Transverse colon (tissue), 4 donors: ENCODE measurements at regions not wholly inside any gene's neighbourhood (a gene's known extent, or its start where the extent isn't known, plus 50 kb on each side); places are given as distances from the start of the nearest gene placed in this dataset.

Source experiments
- DNase-seq: peaks from one replicate; pipeline ENCODE4 v3.0.0-alpha.2; 2019
- H3K27ac ChIP-seq, 4 donors: fragments of 200-600 bp; sonication (generic); 2 replicates each; pipeline ENCODE4 v1.5.1; 2016 to 2018; ENCODE audit warnings: inconsistent platforms in 4 of 4
- H3K27me3 ChIP-seq: fragments of 200-600 bp; sonication (generic); 2 replicates; pipeline ENCODE4 v1.5.1; 2017; ENCODE audit warnings: inconsistent platforms
- H3K36me3 ChIP-seq, 4 donors: fragments of 200-600 bp; sonication (generic); 2 replicates each; pipeline ENCODE4 v1.5.1; 2017 to 2019; ENCODE audit warnings: inconsistent platforms in 4 of 4
- H3K4me1 ChIP-seq, 4 donors: fragments of 200-600 bp; sonication (generic); 2 replicates each; pipeline ENCODE4 v1.5.1; 2017 to 2020; ENCODE audit warnings: inconsistent platforms in 4 of 4
- H3K4me3 ChIP-seq, 4 donors: fragments of 200-600 bp; sonication (generic); 1 replicate in 1 of 4; 2 replicates in 3 of 4; pipeline versions ENCODE4 v1.5.1 to v1.6.1; 2017 to 2019; ENCODE audit warnings: inconsistent platforms in 4 of 4
- H3K9me3 ChIP-seq, 2 donors: fragments of 200-600 bp; sonication (generic); 2 replicates each; pipeline ENCODE4 v1.5.1; 2017 to 2019; ENCODE audit warnings: inconsistent platforms in 2 of 2
- EP300 ChIP-seq: sonication (generic); formaldehyde crosslinking; IDR thresholded peaks from one replicate; pipeline ENCODE4 v1.6.1; 2017; ENCODE audit warnings: antibody characterized with exemption, low read depth
- POLR2A ChIP-seq: fragments of 450-650 bp; IDR thresholded peaks from one replicate; pipeline ENCODE4 v1.6.1; 2016; ENCODE audit warnings: antibody characterized with exemption, mild to moderate bottlenecking, moderate library complexity
- POLR2AphosphoS5 ChIP-seq, 3 donors: sonication (generic); formaldehyde crosslinking; IDR thresholded peaks; one replicate each; pipeline ENCODE4 v1.6.1; 2016; ENCODE audit warnings: antibody characterized with exemption in 3 of 3
- whole genome bisulfite sequencing, 2 donors: methylation state at CpG; one replicate each; pipeline ENCODE4 v1.1.5; 2018; ENCODE audit warnings: low coverage in 1 of 2; 5-methylcytosine and 5-hydroxymethylcytosine counted together
- in situ Hi-C, 4 donors: fragments of 200-750 bp; cut with MboI; loops; one replicate each; pipeline versions ENCODE4 v1.15.0 to v1.15.1; 2017; ENCODE audit warnings: low sequenced_read_pairs in 3 of 4, low pct_ligation_motif_present in 1 of 4, low pct_unique_long_range_greater_than_20kb in 1 of 4
- intact Hi-C: fragments of 100-400 bp; cut with DNase I; formaldehyde crosslinking; loops from one replicate; pipeline ENCODE4 v1.15.1; 2023; ENCODE audit warnings: low total_unique reads
- TF ChIP-seq, protein P1 (sequence below), 5 experiments: fragments of 200-600 bp in 3 of 5; fragments of 450-650 bp in 2 of 5; sonication (generic) in 3 of 5; IDR thresholded peaks; 1 replicate in 2 of 5; 2 replicates in 3 of 5; pipeline ENCODE4 v1.5.1; 2016 to 2017; ENCODE audit warnings: antibody characterized with exemption in 5 of 5, inconsistent platforms in 3 of 5, mild to moderate bottlenecking in 2 of 5, moderate library complexity in 1 of 5

DNA sequence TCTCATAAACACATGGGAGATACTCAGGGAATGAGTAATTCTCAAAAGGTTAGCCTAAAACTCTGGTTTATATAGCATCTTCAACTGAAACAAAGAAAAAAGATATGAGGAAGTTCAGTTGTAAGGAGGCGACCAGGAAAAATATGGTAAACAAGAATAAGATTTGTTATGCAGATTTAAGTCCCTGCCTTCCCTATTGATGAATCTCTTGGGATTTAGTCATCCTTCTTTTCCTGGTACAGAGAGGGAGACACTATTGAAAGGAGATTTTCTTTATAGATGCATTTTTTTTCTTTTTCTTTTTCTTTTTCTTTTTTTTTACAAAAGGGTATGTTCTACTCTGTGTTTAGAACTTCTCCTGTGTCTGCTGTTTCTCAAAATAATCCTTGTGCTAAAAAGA lies 557.5 kb downstream of the DNAJB9 start:
- no peaks in the 10 kb centered on the region for H3K9me3 ChIP-seq
- no peak for DNase-seq
- no peak overlapping the region for H3K4me3 ChIP-seq
- in situ Hi-C loops (no loop called here), intact Hi-C loops (no loop called here)
- no peaks in the 10 kb centered on the region for H3K4me1 ChIP-seq
- no peak overlapping the region for H3K27ac ChIP-seq
- no peaks in the 10 kb centered on the region for H3K36me3 ChIP-seq
- H3K27me3 ChIP-seq, result no peaks in the 10 kb centered on the region
- 61 to 63% methylated on average over 1 of the region's 1 CpG for WGBS, 2 donors
- TF ChIP-seq POLR2A, result no peak
- TF ChIP-seq EP300, result no peak
- TF ChIP-seq, protein P1, sequence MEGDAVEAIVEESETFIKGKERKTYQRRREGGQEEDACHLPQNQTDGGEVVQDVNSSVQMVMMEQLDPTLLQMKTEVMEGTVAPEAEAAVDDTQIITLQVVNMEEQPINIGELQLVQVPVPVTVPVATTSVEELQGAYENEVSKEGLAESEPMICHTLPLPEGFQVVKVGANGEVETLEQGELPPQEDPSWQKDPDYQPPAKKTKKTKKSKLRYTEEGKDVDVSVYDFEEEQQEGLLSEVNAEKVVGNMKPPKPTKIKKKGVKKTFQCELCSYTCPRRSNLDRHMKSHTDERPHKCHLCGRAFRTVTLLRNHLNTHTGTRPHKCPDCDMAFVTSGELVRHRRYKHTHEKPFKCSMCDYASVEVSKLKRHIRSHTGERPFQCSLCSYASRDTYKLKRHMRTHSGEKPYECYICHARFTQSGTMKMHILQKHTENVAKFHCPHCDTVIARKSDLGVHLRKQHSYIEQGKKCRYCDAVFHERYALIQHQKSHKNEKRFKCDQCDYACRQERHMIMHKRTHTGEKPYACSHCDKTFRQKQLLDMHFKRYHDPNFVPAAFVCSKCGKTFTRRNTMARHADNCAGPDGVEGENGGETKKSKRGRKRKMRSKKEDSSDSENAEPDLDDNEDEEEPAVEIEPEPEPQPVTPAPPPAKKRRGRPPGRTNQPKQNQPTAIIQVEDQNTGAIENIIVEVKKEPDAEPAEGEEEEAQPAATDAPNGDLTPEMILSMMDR (IDR thresholded peaks at IDR 0.05), result no peak
- TF ChIP-seq POLR2AphosphoS5 (IDR thresholded peaks at IDR 0.05), result no peak

DNA sequence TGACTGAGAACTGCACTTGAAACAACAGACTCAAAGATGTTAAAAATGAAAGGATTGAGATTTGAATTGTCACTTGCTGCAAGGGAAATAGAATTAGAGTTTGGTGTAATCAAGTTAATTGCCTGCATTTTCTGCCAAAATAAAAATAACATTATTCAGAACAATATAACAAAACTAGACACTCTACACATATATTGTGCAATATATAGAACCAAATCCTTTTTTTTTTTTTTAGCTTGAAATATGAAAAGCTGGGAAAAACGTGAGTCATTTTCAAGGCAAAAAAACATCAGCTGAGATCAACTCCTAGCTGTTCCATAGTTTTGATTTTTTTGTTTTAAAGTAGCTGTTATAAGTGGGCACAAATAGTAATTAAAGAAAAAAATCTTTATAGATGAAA lies 561.5 kb downstream of the DNAJB9 start:
- Histone ChIP-seq H3K4me1 (no peaks in the 10 kb centered on the region), H3K36me3 (no peaks in the 10 kb centered on the region), H3K27ac (no peak overlapping the region), H3K9me3 (peaks cover 6 to 7% of the 10 kb centered on the region in 2 donors), H3K4me3 (no peak overlapping the region), H3K27me3 (no peaks in the 10 kb centered on the region)
- intact Hi-C loops, result no loop called here
- in situ Hi-C loops, result no loop called here
- 27 to 43% methylated on average over 1 of the region's 1 CpG for WGBS, 2 donors
- no peak for DNase-seq
- TF ChIP-seq POLR2AphosphoS5 (IDR thresholded peaks at IDR 0.05) (no peak), POLR2A (no peak)

DNA sequence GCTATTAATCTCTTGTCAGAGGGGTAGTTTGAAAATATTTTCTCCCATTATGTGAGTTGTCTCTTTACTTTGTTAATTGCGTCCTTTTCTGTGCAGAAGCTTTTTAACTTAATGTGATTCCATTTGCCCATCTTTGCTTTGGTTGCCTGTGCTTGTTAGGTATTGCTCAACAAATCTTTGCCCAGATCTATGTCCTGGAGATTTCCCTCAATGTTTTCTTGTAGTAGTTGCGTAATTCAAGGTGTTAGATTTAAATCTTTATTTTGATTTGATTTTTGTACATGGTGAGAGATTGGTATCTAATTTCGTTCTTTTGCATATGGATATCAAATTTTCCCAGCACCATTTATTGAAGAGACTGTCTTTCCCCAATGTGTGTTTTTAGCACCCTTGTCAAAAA lies 567.2 kb downstream of the DNAJB9 start:
- no peak overlapping the region for H3K4me3 ChIP-seq
- H3K9me3 ChIP-seq, result peaks cover 6 to 7% of the 10 kb centered on the region in 2 donors
- no peaks in the 10 kb centered on the region for H3K27me3 ChIP-seq
- 61 to 86% methylated on average over 2 to 3 of the region's 3 CpGs for WGBS, 2 donors
- H3K36me3 ChIP-seq, result no peaks in the 10 kb centered on the region
- in situ Hi-C loops (no loop called here), intact Hi-C loops (no loop called here)
- no peaks in the 10 kb centered on the region for H3K4me1 ChIP-seq
- DNase-seq, result no peak
- H3K27ac ChIP-seq, result no peak overlapping the region
- TF ChIP-seq, protein P1 (IDR thresholded peaks at IDR 0.05), result no peak
- TF ChIP-seq EP300, result no peak
- TF ChIP-seq POLR2A, result no peak
- TF ChIP-seq POLR2AphosphoS5 (IDR thresholded peaks at IDR 0.05), result no peak

DNA sequence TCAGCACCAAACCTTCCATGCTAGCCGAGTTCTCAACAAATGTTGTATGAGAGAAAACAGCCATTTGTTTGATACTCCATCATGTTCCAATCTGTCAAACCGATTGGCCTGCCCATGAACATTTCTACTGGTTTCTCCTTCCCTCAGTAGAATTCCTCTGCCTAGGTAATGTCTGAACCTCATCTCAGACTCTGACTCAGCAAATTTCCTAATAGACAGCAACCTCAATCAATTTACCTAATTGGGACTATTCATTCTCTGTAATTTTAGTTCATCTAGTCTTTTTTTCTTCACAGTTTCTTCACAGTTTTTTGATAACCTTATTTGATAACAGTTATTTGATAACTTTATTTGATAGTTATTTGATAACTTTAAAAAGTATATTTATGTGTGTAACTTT lies 585.1 kb downstream of the DNAJB9 start:
- H3K27me3 ChIP-seq, result no peaks in the 10 kb centered on the region
- intact Hi-C loops (no loop called here), in situ Hi-C loops (no loop called here)
- H3K9me3 ChIP-seq, result no peaks in the 10 kb centered on the region
- no peak overlapping the region for H3K27ac ChIP-seq
- H3K4me3 ChIP-seq, result no peak overlapping the region
- no peak for TF ChIP-seq POLR2A
- TF ChIP-seq, protein P1 (IDR thresholded peaks at IDR 0.05), result no peak
- no peak for TF ChIP-seq EP300
- TF ChIP-seq POLR2AphosphoS5 (IDR thresholded peaks at IDR 0.05), result no peak
- no peak for DNase-seq
- 49% methylated on average over 2 of the region's 2 CpGs; no CpG with 5 or more reads in 1 of the 2 donors for WGBS, 2 donors
- no peaks in the 10 kb centered on the region for H3K4me1 ChIP-seq
- H3K36me3 ChIP-seq, result no peaks in the 10 kb centered on the region

- no peak for DNase-seq
- Histone ChIP-seq H3K9me3 (no peaks in the 10 kb centered on the region), H3K4me3 (no peak overlapping the region), H3K36me3 (no peaks in the 10 kb centered on the region), H3K27me3 (no peaks in the 10 kb centered on the region), H3K4me1 (no peaks in the 10 kb centered on the region), H3K27ac (no peak overlapping the region)
- intact Hi-C loops (no loop called here), in situ Hi-C loops (no loop called here)
- no peak for TF ChIP-seq POLR2A
- TF ChIP-seq, protein P1 (IDR thresholded peaks at IDR 0.05), result no peak
- no peak for TF ChIP-seq EP300
- no peak for TF ChIP-seq POLR2AphosphoS5 (IDR thresholded peaks at IDR 0.05)
- 50 to 71% methylated on average over 2 to 3 of the region's 3 CpGs for WGBS, 2 donors
Observed at GRCh38 chr7:109158246-109158645, 588.6 kb downstream of the DNAJB9 start.
